ENCODE measurements at regions not wholly inside any gene's neighbourhood (a gene's known extent, or its start where the extent isn't known, plus 50 kb on each side); places are given as distances from the start of the nearest gene placed in this dataset.

GRCh38 chr4:11334887-11335286 is 93.8 kb downstream of the HS3ST1 start:
- no peak for TF ChIP-seq CTCF (IDR thresholded peaks at IDR 0.05)
- no peak for TF ChIP-seq POLR2A (IDR thresholded peaks at IDR 0.05)
